Vagina (tissue), 2 donors: ENCODE measurements at regions not wholly inside any gene's neighbourhood (a gene's known extent, or its start where the extent isn't known, plus 50 kb on each side); places are given as distances from the start of the nearest gene placed in this dataset.

Experiments
- POLR2A ChIP-seq, 2 donors: fragments of 450-650 bp; IDR thresholded peaks; one replicate each; pipeline ENCODE4 v1.6.1; 2017; ENCODE audit warnings: antibody characterized with exemption in 2 of 2, mild to moderate bottlenecking in 2 of 2, moderate library complexity in 2 of 2
- POLR2AphosphoS5 ChIP-seq, 2 donors: sonication (generic); formaldehyde crosslinking; IDR thresholded peaks; one replicate each; pipeline ENCODE4 v1.9.0; 2017; ENCODE audit warnings: antibody characterized with exemption in 2 of 2, mild to moderate bottlenecking in 2 of 2, low read depth in 1 of 2; ENCODE audit not compliant: insufficient read depth in 1 of 2
- TF ChIP-seq, protein P1 (sequence below), 3 experiments: fragments of 450-650 bp in 2 of 3; fragments of 200-600 bp in 1 of 3; sonication (generic) in 1 of 3; IDR thresholded peaks; one replicate each; pipeline ENCODE4 v1.5.1; 2017 to 2019; ENCODE audit warnings: antibody characterized with exemption in 3 of 3, mild to moderate bottlenecking in 2 of 3, moderate library complexity in 2 of 3

DNA sequence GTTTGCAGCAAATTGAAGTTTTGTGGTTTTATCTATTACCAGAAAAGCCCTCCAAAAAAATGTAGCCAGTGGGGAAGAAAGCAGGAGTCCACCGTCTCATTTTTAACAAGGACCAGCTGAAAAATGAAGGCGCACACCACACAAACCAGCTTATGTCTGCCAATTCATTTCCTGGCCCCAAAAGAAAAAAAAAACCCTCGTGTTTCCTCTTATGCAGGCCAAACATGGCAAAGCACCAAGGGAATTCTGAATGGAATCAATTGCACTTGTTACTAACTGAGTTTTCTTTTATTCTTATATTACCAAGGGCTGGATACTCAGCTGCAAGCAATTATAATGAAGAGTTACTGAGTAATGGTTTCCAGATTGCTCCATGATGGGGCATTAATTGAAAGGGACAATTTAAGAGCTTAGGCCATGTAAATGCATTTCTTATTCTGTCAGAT, 428.3 kb upstream of the NPVF start:
- TF ChIP-seq, protein P1, sequence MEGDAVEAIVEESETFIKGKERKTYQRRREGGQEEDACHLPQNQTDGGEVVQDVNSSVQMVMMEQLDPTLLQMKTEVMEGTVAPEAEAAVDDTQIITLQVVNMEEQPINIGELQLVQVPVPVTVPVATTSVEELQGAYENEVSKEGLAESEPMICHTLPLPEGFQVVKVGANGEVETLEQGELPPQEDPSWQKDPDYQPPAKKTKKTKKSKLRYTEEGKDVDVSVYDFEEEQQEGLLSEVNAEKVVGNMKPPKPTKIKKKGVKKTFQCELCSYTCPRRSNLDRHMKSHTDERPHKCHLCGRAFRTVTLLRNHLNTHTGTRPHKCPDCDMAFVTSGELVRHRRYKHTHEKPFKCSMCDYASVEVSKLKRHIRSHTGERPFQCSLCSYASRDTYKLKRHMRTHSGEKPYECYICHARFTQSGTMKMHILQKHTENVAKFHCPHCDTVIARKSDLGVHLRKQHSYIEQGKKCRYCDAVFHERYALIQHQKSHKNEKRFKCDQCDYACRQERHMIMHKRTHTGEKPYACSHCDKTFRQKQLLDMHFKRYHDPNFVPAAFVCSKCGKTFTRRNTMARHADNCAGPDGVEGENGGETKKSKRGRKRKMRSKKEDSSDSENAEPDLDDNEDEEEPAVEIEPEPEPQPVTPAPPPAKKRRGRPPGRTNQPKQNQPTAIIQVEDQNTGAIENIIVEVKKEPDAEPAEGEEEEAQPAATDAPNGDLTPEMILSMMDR (IDR thresholded peaks at IDR 0.05), result no peak
- TF ChIP-seq POLR2A (IDR thresholded peaks at IDR 0.05), result no peak
- peak in 1 of 2 donors; percentile 8 for TF ChIP-seq POLR2AphosphoS5 (IDR thresholded peaks at IDR 0.05; ENCODE audit: insufficient read depth in 1 of 2, low read depth in 1 of 2)
